HEK293 (cell line): ENCODE measurements at regions not wholly inside any gene's neighbourhood (a gene's known extent, or its start where the extent isn't known, plus 50 kb on each side); places are given as distances from the start of the nearest gene placed in this dataset.

Experiments used
- EGR2 ChIP-seq: fragments of 450-650 bp; formaldehyde crosslinking; IDR thresholded peaks from 2 replicates; pipeline ENCODE4 v1.5.1; 2016; ENCODE audit warnings: low read depth, missing biosample characterization, missing genetic modification characterization
- ZFHX2 ChIP-seq: fragments of 450-650 bp; formaldehyde crosslinking; conservative IDR thresholded peaks from 2 replicates; pipeline ENCODE4 v1.5.1; 2016; ENCODE audit warnings: missing biosample characterization, missing genetic modification characterization
- ZNF140 ChIP-seq: fragments of 450-650 bp; formaldehyde crosslinking; IDR thresholded peaks from 2 replicates; pipeline ENCODE4 v1.5.1; 2016; ENCODE audit warnings: missing biosample characterization, missing genetic modification characterization
- ZNF211 ChIP-seq: fragments of 450-650 bp; formaldehyde crosslinking; IDR thresholded peaks from 2 replicates; pipeline ENCODE4 v1.5.1; 2016; ENCODE audit warnings: low read depth, missing biosample characterization, missing genetic modification characterization
- ZNF248 ChIP-seq: fragments of 450-650 bp; formaldehyde crosslinking; IDR thresholded peaks from 2 replicates; pipeline ENCODE4 v1.5.1; 2017; ENCODE audit warnings: missing biosample characterization, missing genetic modification characterization
- ZNF623 ChIP-seq: fragments of 450-650 bp; formaldehyde crosslinking; IDR thresholded peaks from 2 replicates; pipeline ENCODE4 v1.5.1; 2016; ENCODE audit warnings: missing biosample characterization, missing genetic modification characterization
- ZNF768 ChIP-seq: fragments of 450-650 bp; formaldehyde crosslinking; IDR thresholded peaks from 2 replicates; pipeline ENCODE4 v1.5.1; 2018; ENCODE audit warnings: missing biosample characterization, mild to moderate bottlenecking, missing genetic modification characterization
- TF ChIP-seq, protein P1 (sequence below): fragments of 450-650 bp; formaldehyde crosslinking; IDR thresholded peaks from 2 replicates; pipeline ENCODE4 v1.5.1; 2016; ENCODE audit warnings: missing biosample characterization, missing genetic modification characterization
- TF ChIP-seq, protein P2 (sequence below): fragments of 450-650 bp; formaldehyde crosslinking; IDR thresholded peaks from 2 replicates; pipeline ENCODE4 v1.5.1; 2017; ENCODE audit warnings: missing biosample characterization, missing genetic modification characterization

GRCh38 chr6:19697744-19698290 is 139.4 kb upstream of the ID4 start:
- TF ChIP-seq, protein P1, sequence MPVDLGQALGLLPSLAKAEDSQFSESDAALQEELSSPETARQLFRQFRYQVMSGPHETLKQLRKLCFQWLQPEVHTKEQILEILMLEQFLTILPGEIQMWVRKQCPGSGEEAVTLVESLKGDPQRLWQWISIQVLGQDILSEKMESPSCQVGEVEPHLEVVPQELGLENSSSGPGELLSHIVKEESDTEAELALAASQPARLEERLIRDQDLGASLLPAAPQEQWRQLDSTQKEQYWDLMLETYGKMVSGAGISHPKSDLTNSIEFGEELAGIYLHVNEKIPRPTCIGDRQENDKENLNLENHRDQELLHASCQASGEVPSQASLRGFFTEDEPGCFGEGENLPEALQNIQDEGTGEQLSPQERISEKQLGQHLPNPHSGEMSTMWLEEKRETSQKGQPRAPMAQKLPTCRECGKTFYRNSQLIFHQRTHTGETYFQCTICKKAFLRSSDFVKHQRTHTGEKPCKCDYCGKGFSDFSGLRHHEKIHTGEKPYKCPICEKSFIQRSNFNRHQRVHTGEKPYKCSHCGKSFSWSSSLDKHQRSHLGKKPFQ (tag by site-specific recombination) = no peak
- TF ChIP-seq ZNF768 (tag by site-specific recombination) (no peak), ZNF623 (tag by site-specific recombination) (no peak), ZNF140 (tag by site-specific recombination) (no peak), ZNF248 (no peak), ZNF211 (tag by site-specific recombination) (no peak), EGR2 (tag by site-specific recombination) (no peak), ZFHX2 (no peak)
- TF ChIP-seq, protein P2, sequence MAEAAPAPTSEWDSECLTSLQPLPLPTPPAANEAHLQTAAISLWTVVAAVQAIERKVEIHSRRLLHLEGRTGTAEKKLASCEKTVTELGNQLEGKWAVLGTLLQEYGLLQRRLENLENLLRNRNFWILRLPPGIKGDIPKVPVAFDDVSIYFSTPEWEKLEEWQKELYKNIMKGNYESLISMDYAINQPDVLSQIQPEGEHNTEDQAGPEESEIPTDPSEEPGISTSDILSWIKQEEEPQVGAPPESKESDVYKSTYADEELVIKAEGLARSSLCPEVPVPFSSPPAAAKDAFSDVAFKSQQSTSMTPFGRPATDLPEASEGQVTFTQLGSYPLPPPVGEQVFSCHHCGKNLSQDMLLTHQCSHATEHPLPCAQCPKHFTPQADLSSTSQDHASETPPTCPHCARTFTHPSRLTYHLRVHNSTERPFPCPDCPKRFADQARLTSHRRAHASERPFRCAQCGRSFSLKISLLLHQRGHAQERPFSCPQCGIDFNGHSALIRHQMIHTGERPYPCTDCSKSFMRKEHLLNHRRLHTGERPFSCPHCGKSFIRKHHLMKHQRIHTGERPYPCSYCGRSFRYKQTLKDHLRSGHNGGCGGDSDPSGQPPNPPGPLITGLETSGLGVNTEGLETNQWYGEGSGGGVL = no peak
